SK-N-SH (cell line): ENCODE measurements at regions not wholly inside any gene's neighbourhood (a gene's known extent, or its start where the extent isn't known, plus 50 kb on each side); places are given as distances from the start of the nearest gene placed in this dataset.

ENCODE experiments used
- CTCF ChIA-PET: fragments of 300-600, 350-600 bp; formaldehyde crosslinking; extraction: SDS; loops from one replicate; lab custom pipeline; 2021; lab: Yijun Ruan, JAX
- POLR2A ChIA-PET: fragments of 350-600 bp; sonication (Branson Sonifier 250); formaldehyde crosslinking; extraction: SDS; loops from one replicate; lab custom pipeline; 2020; ENCODE audit warnings: antibody characterized with exemption, inconsistent platforms; lab: Yijun Ruan, JAX
- DNase-seq: peaks from one replicate; pipeline ENCODE4 v3.0.0; 2012
- H2AFZ ChIP-seq: fragments of 200-600 bp; sonication (generic); 2 replicates; pipeline ENCODE4 v1.8.1; 2016; ENCODE audit warnings: antibody characterized with exemption, mild to moderate bottlenecking, low read depth
- H3F3A ChIP-seq: fragments of 200-600 bp; sonication (generic); replicated peaks from 2 replicates; pipeline ENCODE3; 2016; ENCODE audit warnings: antibody characterized with exemption, mild to moderate bottlenecking; ENCODE audit not compliant: insufficient read depth
- H3K27ac ChIP-seq, 2 experiments: fragments of 200-500 bp in 1 of 2; fragments of 200-600 bp in 1 of 2; sonication (Bioruptor generic) in 1 of 2; sonication (generic), shearing (Covaris generic) in 1 of 2; 2 replicates each; pipeline versions ENCODE4 v1.5.1 to v1.6.1; 2014 to 2016; ENCODE audit warnings: low read depth in 2 of 2, inconsistent platforms in 1 of 2, low read length in 1 of 2, mild to moderate bottlenecking in 1 of 2, mixed read lengths in 1 of 2
- H3K27me3 ChIP-seq: fragments of 200-600 bp; sonication (generic), shearing (Covaris generic); 2 replicates; pipeline ENCODE4 v1.6.1; 2016; ENCODE audit warnings: mixed run types; ENCODE audit not compliant: insufficient read depth
- H3K36me3 ChIP-seq, 2 experiments: fragments of 200-500 bp in 1 of 2; fragments of 200-600 bp in 1 of 2; sonication (Bioruptor generic) in 1 of 2; sonication (generic) in 1 of 2; replicated peaks in 1 of 2; 2 replicates each; pipeline versions ENCODE3 to v1.5.1; 2014 to 2016; ENCODE audit warnings: low read length in 1 of 2, mild to moderate bottlenecking in 1 of 2; ENCODE audit not compliant: insufficient read depth in 2 of 2, control insufficient read depth in 1 of 2
- H3K4me1 ChIP-seq, 2 experiments: fragments of 200-500 bp in 1 of 2; fragments of 200-600 bp in 1 of 2; sonication (Bioruptor generic) in 1 of 2; sonication (generic), shearing (Covaris generic) in 1 of 2; 2 replicates each; pipeline versions ENCODE4 v1.5.1 to v1.6.1; 2014 to 2016; ENCODE audit warnings: low read depth in 1 of 2, low read length in 1 of 2, mixed run types in 1 of 2; ENCODE audit not compliant: insufficient read depth in 2 of 2, control insufficient read depth in 1 of 2
- H3K4me2 ChIP-seq: fragments of 200-600 bp; sonication (generic), shearing (Covaris generic); 2 replicates; pipeline ENCODE4 v1.6.1; 2017; ENCODE audit warnings: mixed run types
- H3K4me3 ChIP-seq, 2 experiments: fragments of 200-500 bp in 1 of 2; fragments of 200-600 bp in 1 of 2; sonication (Bioruptor generic) in 1 of 2; sonication (generic), shearing (Covaris generic) in 1 of 2; 2 replicates each; pipeline versions ENCODE4 v1.5.1 to v1.8.1; 2014 to 2016; ENCODE audit warnings: low read depth in 2 of 2, inconsistent platforms in 1 of 2, low read length in 1 of 2, mild to moderate bottlenecking in 1 of 2, mixed read lengths in 1 of 2, moderate library complexity in 1 of 2
- H3K79me2 ChIP-seq: fragments of 200-600 bp; sonication (generic); 2 replicates; pipeline ENCODE4 v1.8.1; 2017; ENCODE audit warnings: mild to moderate bottlenecking; ENCODE audit not compliant: insufficient read depth
- H3K9ac ChIP-seq: fragments of 200-600 bp; sonication (generic); 2 replicates; pipeline ENCODE4 v1.6.1; 2017; ENCODE audit warnings: mixed run types
- H3K9me2 ChIP-seq: fragments of 200-600 bp; sonication (generic); 2 replicates; pipeline ENCODE4 v1.6.1; 2017; ENCODE audit warnings: mixed run types
- H3K9me3 ChIP-seq: fragments of 200-600 bp; sonication (generic); 2 replicates; pipeline ENCODE4 v1.6.1; 2017; ENCODE audit warnings: mixed run types, mild to moderate bottlenecking, moderate library complexity
- H4K20me1 ChIP-seq: fragments of 200-600 bp; sonication (generic); 2 replicates; pipeline ENCODE4 v1.6.1; 2017; ENCODE audit warnings: mild to moderate bottlenecking, mixed run types; ENCODE audit not compliant: insufficient read depth
- CHD2 ChIP-seq: fragments of 150-350 bp; IDR thresholded peaks from 2 replicates; pipeline ENCODE4 v1.6.1; 2018; ENCODE audit warnings: low read length; ENCODE audit not compliant: partially characterized antibody
- CTCF ChIP-seq: fragments of 200-600 bp; sonication (generic); IDR thresholded peaks from 2 replicates; pipeline ENCODE4 v1.6.1; 2017; ENCODE audit warnings: antibody characterized with exemption, mild to moderate bottlenecking, moderate library complexity
- EP300 ChIP-seq, 2 experiments: IDR thresholded peaks; 2 replicates each; pipeline versions ENCODE4 v1.4.0 to v1.6.1; 2012; ENCODE audit warnings: borderline replicate concordance in 1 of 2, low read depth in 1 of 2, low read length in 1 of 2
- EZH2phosphoT487 ChIP-seq: fragments of 200-600 bp; sonication (generic); IDR thresholded peaks from 2 replicates; pipeline ENCODE4 v1.6.1; 2017; ENCODE audit warnings: low read depth, mixed run types, mild to moderate bottlenecking, antibody characterized with exemption, moderate library complexity, borderline replicate concordance
- FOXM1 ChIP-seq: IDR thresholded peaks from 2 replicates; pipeline ENCODE4 v1.4.0; 2012; ENCODE audit warnings: low read depth, mild to moderate bottlenecking
- GATA2 ChIP-seq: sonication (generic); formaldehyde crosslinking; IDR thresholded peaks from 2 replicates; pipeline ENCODE4 v1.5.0; 2020; ENCODE audit warnings: mild to moderate bottlenecking, missing genetic modification reagents
- IRF3 ChIP-seq: fragments of 150-350 bp; IDR thresholded peaks from 2 replicates; pipeline ENCODE4 v1.6.1; 2016; ENCODE audit warnings: mild to moderate bottlenecking, low read depth, low read length
- JUND ChIP-seq: IDR thresholded peaks from 2 replicates; pipeline ENCODE4 v1.4.0; 2012
- MAX ChIP-seq: IDR thresholded peaks from 2 replicates; pipeline ENCODE4 v1.4.0; 2012; ENCODE audit warnings: low read depth
- MXI1 ChIP-seq: IDR thresholded peaks from 2 replicates; pipeline ENCODE4 v1.6.1; 2012; ENCODE audit warnings: mild to moderate bottlenecking, low read depth, low read length, improper control_type of control experiment
- NFIC ChIP-seq: IDR thresholded peaks from 2 replicates; pipeline ENCODE4 v1.4.0; 2012; ENCODE audit warnings: borderline replicate concordance
- POLR2AphosphoS5 ChIP-seq: IDR thresholded peaks from 2 replicates; pipeline ENCODE4 v1.6.1; 2012; ENCODE audit warnings: low read depth, low read length
- RAD21 ChIP-seq: IDR thresholded peaks from 2 replicates; pipeline ENCODE4 v1.6.1; 2012; ENCODE audit warnings: mild to moderate bottlenecking, low read length
- RXRA ChIP-seq: IDR thresholded peaks from 2 replicates; pipeline ENCODE4 v1.4.0; 2012; ENCODE audit warnings: low read depth, mild to moderate bottlenecking, borderline replicate concordance
- SIN3A ChIP-seq: IDR thresholded peaks from 2 replicates; pipeline ENCODE4 v1.6.1; 2012; ENCODE audit warnings: low read depth, mild to moderate bottlenecking, low read length, moderate library complexity, borderline replicate concordance
- TAF1 ChIP-seq: IDR thresholded peaks from 2 replicates; pipeline ENCODE4 v1.6.1; 2012; ENCODE audit warnings: low read depth, mild to moderate bottlenecking, low read length, moderate library complexity, borderline replicate concordance
- TEAD4 ChIP-seq: IDR thresholded peaks from 2 replicates; pipeline ENCODE4 v1.4.0; 2012; ENCODE audit warnings: mild to moderate bottlenecking, borderline replicate concordance; ENCODE audit not compliant: insufficient read depth
- ZBTB33 ChIP-seq: IDR thresholded peaks from 2 replicates; pipeline ENCODE4 v1.4.0; 2012; ENCODE audit warnings: low read depth, borderline replicate concordance
- WGBS: methylation state at CpG from one replicate; pipeline ENCODE4 v1.1.6; 2017; ENCODE audit warnings: low lambda C conversion rate; 5-methylcytosine and 5-hydroxymethylcytosine counted together

- H3F3A ChIP-seq: no peaks in the 10 kb centered on the region
- no peak overlapping the region for H2AFZ ChIP-seq
- 56% methylated on average over 2 of the region's 5 CpGs for WGBS
- H3K36me3 ChIP-seq: no peaks in the 10 kb centered on the region
- H4K20me1 ChIP-seq: no peaks in the 10 kb centered on the region
- no peaks in the 10 kb centered on the region for H3K79me2 ChIP-seq
- H3K4me3 ChIP-seq: no peak overlapping the region
- no peak overlapping the region for H3K27ac ChIP-seq
- no peaks in the 10 kb centered on the region for H3K9me3 ChIP-seq
- CTCF ChIA-PET: interaction anchor here (0.6 to 9.0 kb wide), 10 partner anchors 9 to 211 kb away, joined by 3 to 264 read pairs (median 4); no protein-coding TSS in a partner anchor
- H3K4me2 ChIP-seq: no peak overlapping the region
- TF ChIP-seq ZBTB33 (no peak), NFIC (no peak), FOXM1 (no peak), MXI1 (no peak), CTCF (no peak), TAF1 (no peak), EZH2phosphoT487 (no peak), POLR2AphosphoS5 (no peak)
- TF ChIP-seq, all 33 proteins: peak for 0
- H3K27me3 ChIP-seq: no peaks in the 10 kb centered on the region
- no peak overlapping the region for H3K9ac ChIP-seq
- H3K9me2 ChIP-seq: no peaks in the 10 kb centered on the region
- DNase-seq: no peak
- POLR2A ChIA-PET: no interaction called here
- H3K4me1 ChIP-seq: no peaks in the 10 kb centered on the region
Measured at GRCh38 chr6:165891320-165891719, 228.3 kb upstream of the PDE10A start.

GRCh38 chr6:165890404-165890735, 227.3 kb upstream of the PDE10A start:
- Histone ChIP-seq H3K27me3 (no peaks in the 10 kb centered on the region), H3K9me3 (no peaks in the 10 kb centered on the region), H3F3A (no peaks in the 10 kb centered on the region), H2AFZ (no peak overlapping the region), H3K36me3 (no peaks in the 10 kb centered on the region), H3K4me2 (no peak overlapping the region), H3K9ac (no peak overlapping the region), H3K79me2 (no peaks in the 10 kb centered on the region)
- ChIA-PET POLR2A (no interaction called here), CTCF (interaction anchor here (0.5 to 9.0 kb wide), 27 partner anchors 8 to 450 kb away, joined by 3 to 264 read pairs (median 4); no protein-coding TSS in a partner anchor)
- no peak for DNase-seq
- TF ChIP-seq IRF3 (no peak), MAX (no peak), RAD21 (no peak), EP300 (IDR thresholded peaks at IDR 0.05; ENCODE audit: borderline replicate concordance in 1 of 2, low read depth in 1 of 2, low read length in 1 of 2) (no peak), GATA2 (CRISPR knock-in tag) (no peak), CHD2 (no peak), SIN3A (no peak), TEAD4 (no peak), RXRA (no peak), JUND (no peak)
- TF ChIP-seq, all 33 proteins: peak for 0
- no peak overlapping the region for H3K4me3 ChIP-seq
- no peaks in the 10 kb centered on the region for H3K9me2 ChIP-seq
- no peaks in the 10 kb centered on the region for H4K20me1 ChIP-seq
- H3K4me1 ChIP-seq: no peaks in the 10 kb centered on the region
- 45% methylated on average over 9 of the region's 9 CpGs for WGBS
- no peak overlapping the region for H3K27ac ChIP-seq
